GM23338 (cell line): ENCODE measurements at regions not wholly inside any gene's neighbourhood (a gene's known extent, or its start where the extent isn't known, plus 50 kb on each side); places are given as distances from the start of the nearest gene placed in this dataset.

Experiments used
- ATAC-seq: fragments of 200-7000 bp; cut with Tn5 transposase; 3 replicates; pipeline ENCODE4 v1.9.1; 2020
- DNase-seq: peaks from one replicate; pipeline ENCODE4 v3.0.0-alpha.2; 2015; ENCODE audit warnings: low spot score
- H2AFZ ChIP-seq: fragments of 200-600 bp; sonication (generic); 2 replicates; pipeline ENCODE4 v1.8.0; 2016; ENCODE audit warnings: antibody characterized with exemption, mild to moderate bottlenecking, moderate library complexity
- H3F3A ChIP-seq: fragments of 200-600 bp; sonication (generic); replicated peaks from 2 replicates; pipeline ENCODE4 v1.8.0; 2017; ENCODE audit warnings: antibody characterized with exemption, mixed run types, low read depth
- H3K27ac ChIP-seq: fragments of 200-600 bp; sonication (generic); 2 replicates; pipeline ENCODE4 v1.6.1; 2016; ENCODE audit warnings: low read depth
- H3K27me3 ChIP-seq: fragments of 200-600 bp; sonication (generic); 2 replicates; pipeline ENCODE4 v1.8.0; 2016; ENCODE audit warnings: mild to moderate bottlenecking, mixed run types, moderate library complexity; ENCODE audit not compliant: insufficient read depth
- H3K36me3 ChIP-seq: fragments of 200-600 bp; sonication (generic); 2 replicates; pipeline ENCODE4 v1.8.0; 2016; ENCODE audit warnings: mild to moderate bottlenecking; ENCODE audit not compliant: insufficient read depth
- H3K4me1 ChIP-seq: fragments of 200-600 bp; sonication (generic); 2 replicates; pipeline ENCODE4 v1.8.0; 2016; ENCODE audit warnings: mild to moderate bottlenecking, moderate library complexity; ENCODE audit not compliant: insufficient read depth
- H3K4me2 ChIP-seq: fragments of 200-600 bp; sonication (generic); 2 replicates; pipeline ENCODE4 v1.7.1; 2017; ENCODE audit warnings: mixed run types
- H3K4me3 ChIP-seq: fragments of 200-600 bp; sonication (generic); 2 replicates; pipeline ENCODE4 v1.6.1; 2016; ENCODE audit warnings: mixed run types
- H3K79me2 ChIP-seq: fragments of 200-600 bp; sonication (generic); replicated peaks from 2 replicates; pipeline ENCODE4 v1.8.0; 2017; ENCODE audit warnings: mild to moderate bottlenecking; ENCODE audit not compliant: insufficient read depth
- H3K9me2 ChIP-seq: fragments of 200-600 bp; sonication (generic); 2 replicates; pipeline ENCODE4 v1.8.0; 2017; ENCODE audit not compliant: insufficient read depth
- H4K20me1 ChIP-seq: fragments of 200-600 bp; sonication (generic); replicated peaks from 2 replicates; pipeline ENCODE4 v1.8.0; 2017; ENCODE audit warnings: mild to moderate bottlenecking; ENCODE audit not compliant: insufficient read depth
- H3K27ac Mint-ChIP-seq: 2 replicates; pipeline ENCODE4 v1.8.0; 2020; ENCODE audit warnings: inconsistent platforms, mild to moderate bottlenecking, moderate library complexity, mixed read lengths
- H3K27me3 Mint-ChIP-seq: 3 replicates; pipeline ENCODE4 v1.8.0; 2022; ENCODE audit warnings: low read depth, mild to moderate bottlenecking, moderate library complexity, mixed read lengths, inconsistent platforms; ENCODE audit not compliant: insufficient read depth, poor library complexity
- H3K36me3 Mint-ChIP-seq: 3 replicates; pipeline ENCODE4 v1.8.0; 2021; ENCODE audit warnings: low read depth, mild to moderate bottlenecking, inconsistent platforms, moderate library complexity, mixed read lengths
- H3K4me1 Mint-ChIP-seq: 3 replicates; pipeline ENCODE4 v1.8.0; 2020; ENCODE audit warnings: mild to moderate bottlenecking, inconsistent platforms, mixed read lengths
- H3K4me3 Mint-ChIP-seq: 3 replicates; pipeline ENCODE4 v1.8.0; 2021; ENCODE audit warnings: moderate library complexity, mild to moderate bottlenecking, inconsistent platforms, mixed read lengths
- H3K9me3 Mint-ChIP-seq: 3 replicates; pipeline ENCODE4 v1.8.0; 2020; ENCODE audit warnings: moderate library complexity, mild to moderate bottlenecking, inconsistent platforms, mixed read lengths
- CREB1 ChIP-seq: fragments of 250-450 bp; sonication (Bioruptor Pico); IDR thresholded peaks from 2 replicates; pipeline ENCODE4 v1.5.0; 2020; ENCODE audit warnings: low read depth, mild to moderate bottlenecking, moderate library complexity
- EZH2 ChIP-seq: fragments of 200-600 bp; sonication (generic); IDR thresholded peaks from one replicate; pipeline ENCODE4 v1.8.0; 2017; ENCODE audit warnings: antibody characterized with exemption, mild to moderate bottlenecking, low read depth; ENCODE audit not compliant: unreplicated experiment
- EZH2phosphoT487 ChIP-seq: fragments of 200-600 bp; sonication (generic); IDR thresholded peaks from one replicate; pipeline ENCODE4 v1.8.1; 2018; ENCODE audit warnings: antibody characterized with exemption; ENCODE audit not compliant: unreplicated experiment
- JUNB ChIP-seq: IDR thresholded peaks from one replicate; pipeline ENCODE4 v1.6.1; 2016; ENCODE audit warnings: antibody characterized with exemption; ENCODE audit not compliant: unreplicated experiment
- NANOG ChIP-seq: IDR thresholded peaks from 2 replicates; pipeline ENCODE4 v1.6.1; 2016; ENCODE audit warnings: antibody characterized with exemption, borderline replicate concordance
- POLR2AphosphoS5 ChIP-seq: IDR thresholded peaks from 2 replicates; pipeline ENCODE4 v1.6.1; 2016; ENCODE audit warnings: antibody characterized with exemption, low read depth
- STAT1 ChIP-seq: IDR thresholded peaks from one replicate; pipeline ENCODE4 v1.6.1; 2016; ENCODE audit warnings: antibody characterized with exemption; ENCODE audit not compliant: unreplicated experiment
- ZNF114 ChIP-seq: fragments of 250-450 bp; sonication (Bioruptor Pico); IDR thresholded peaks from 2 replicates; pipeline ENCODE4 v1.5.0; 2020; ENCODE audit warnings: mild to moderate bottlenecking, moderate library complexity
- ZNF331 ChIP-seq: fragments of 250-450 bp; sonication (Bioruptor Pico); IDR thresholded peaks from 2 replicates; pipeline ENCODE4 v1.5.0; 2020; ENCODE audit warnings: low read depth, mild to moderate bottlenecking, moderate library complexity
- TF ChIP-seq, protein P1 (sequence below): IDR thresholded peaks from 2 replicates; pipeline ENCODE4 v1.6.1; 2016; ENCODE audit warnings: antibody characterized with exemption
- TF ChIP-seq, protein P2 (sequence below), 2 experiments: fragments of 200-600 bp in 1 of 2; sonication (generic) in 1 of 2; conservative IDR thresholded peaks; 2 replicates each; pipeline versions ENCODE4 v1.5.1 to v1.6.1; 2016 to 2017; ENCODE audit warnings: antibody characterized with exemption in 2 of 2, low read depth in 2 of 2, mild to moderate bottlenecking in 2 of 2, moderate library complexity in 1 of 2
- TF ChIP-seq, protein P3 (sequence below): IDR thresholded peaks from one replicate; pipeline ENCODE4 v1.6.1; 2018; ENCODE audit warnings: antibody characterized with exemption; ENCODE audit not compliant: unreplicated experiment
- TF ChIP-seq, protein P4 (sequence below): fragments of 250-450 bp; sonication (Bioruptor Pico); IDR thresholded peaks from 2 replicates; pipeline ENCODE4 v1.5.0; 2020; ENCODE audit warnings: mild to moderate bottlenecking, moderate library complexity

DNA sequence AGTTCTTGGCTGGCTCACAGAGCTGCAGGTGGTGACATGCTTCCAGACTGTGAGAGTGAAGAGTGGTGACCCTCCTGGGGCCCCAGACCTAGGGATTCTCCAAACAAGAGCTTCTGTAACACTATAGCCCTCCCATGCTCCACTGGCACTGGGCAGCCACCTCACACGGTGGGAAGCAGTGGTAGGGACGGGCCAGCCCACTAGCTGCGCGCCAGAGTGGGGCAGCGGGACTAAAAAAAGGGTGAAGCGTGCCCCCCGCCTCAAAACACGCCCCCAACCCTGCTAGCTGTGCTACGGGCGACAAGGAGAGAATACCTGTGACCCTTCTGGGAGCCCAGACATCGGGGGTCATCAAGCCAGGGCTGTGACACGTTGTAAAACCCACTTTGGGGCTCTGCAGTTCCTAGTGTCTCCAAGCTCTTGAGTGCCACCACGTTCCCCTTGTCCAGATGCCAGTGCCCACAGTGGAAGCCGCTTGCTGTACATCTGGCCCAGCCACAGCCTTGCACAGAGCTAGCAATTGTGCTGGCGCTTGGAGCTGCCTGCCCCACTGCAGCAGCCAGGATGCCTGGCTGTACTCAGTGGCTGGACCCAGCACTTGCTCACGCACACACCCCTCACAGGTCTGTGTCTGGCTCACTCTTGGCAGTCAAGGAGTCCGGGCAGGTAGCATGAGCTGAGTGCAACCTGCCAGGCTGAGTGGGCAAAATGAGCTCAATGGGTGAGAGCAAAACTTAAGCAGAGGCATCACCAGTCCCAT, 100.0 kb downstream of the DCAF12L2 start:
- peaks cover 5% of the 10 kb centered on the region; the same call in 1 of the 3 replicates for H3K4me1 Mint-ChIP-seq

More for the DNA sequence above, 100.0 kb downstream of the DCAF12L2 start:
- no peaks in the 10 kb centered on the region for H3F3A ChIP-seq
- no peak overlapping the region for H3K27ac ChIP-seq
- ATAC-seq (no peak), DNase-seq (no peak)
- no peaks in the 10 kb centered on the region for H4K20me1 ChIP-seq
- no peaks in the 10 kb centered on the region for H3K79me2 ChIP-seq
- H3K4me2 ChIP-seq: no peak overlapping the region
- H3K27ac Mint-ChIP-seq: no peak overlapping the region
- H3K9me2 ChIP-seq: no peaks in the 10 kb centered on the region
- no peak overlapping the region for H3K4me3 ChIP-seq
- H3K4me1 ChIP-seq: no peaks in the 10 kb centered on the region
- no peaks in the 10 kb centered on the region for H3K27me3 ChIP-seq
- TF ChIP-seq, protein P1, sequence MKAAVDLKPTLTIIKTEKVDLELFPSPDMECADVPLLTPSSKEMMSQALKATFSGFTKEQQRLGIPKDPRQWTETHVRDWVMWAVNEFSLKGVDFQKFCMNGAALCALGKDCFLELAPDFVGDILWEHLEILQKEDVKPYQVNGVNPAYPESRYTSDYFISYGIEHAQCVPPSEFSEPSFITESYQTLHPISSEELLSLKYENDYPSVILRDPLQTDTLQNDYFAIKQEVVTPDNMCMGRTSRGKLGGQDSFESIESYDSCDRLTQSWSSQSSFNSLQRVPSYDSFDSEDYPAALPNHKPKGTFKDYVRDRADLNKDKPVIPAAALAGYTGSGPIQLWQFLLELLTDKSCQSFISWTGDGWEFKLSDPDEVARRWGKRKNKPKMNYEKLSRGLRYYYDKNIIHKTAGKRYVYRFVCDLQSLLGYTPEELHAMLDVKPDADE: no peak
- TF ChIP-seq, protein P2, sequence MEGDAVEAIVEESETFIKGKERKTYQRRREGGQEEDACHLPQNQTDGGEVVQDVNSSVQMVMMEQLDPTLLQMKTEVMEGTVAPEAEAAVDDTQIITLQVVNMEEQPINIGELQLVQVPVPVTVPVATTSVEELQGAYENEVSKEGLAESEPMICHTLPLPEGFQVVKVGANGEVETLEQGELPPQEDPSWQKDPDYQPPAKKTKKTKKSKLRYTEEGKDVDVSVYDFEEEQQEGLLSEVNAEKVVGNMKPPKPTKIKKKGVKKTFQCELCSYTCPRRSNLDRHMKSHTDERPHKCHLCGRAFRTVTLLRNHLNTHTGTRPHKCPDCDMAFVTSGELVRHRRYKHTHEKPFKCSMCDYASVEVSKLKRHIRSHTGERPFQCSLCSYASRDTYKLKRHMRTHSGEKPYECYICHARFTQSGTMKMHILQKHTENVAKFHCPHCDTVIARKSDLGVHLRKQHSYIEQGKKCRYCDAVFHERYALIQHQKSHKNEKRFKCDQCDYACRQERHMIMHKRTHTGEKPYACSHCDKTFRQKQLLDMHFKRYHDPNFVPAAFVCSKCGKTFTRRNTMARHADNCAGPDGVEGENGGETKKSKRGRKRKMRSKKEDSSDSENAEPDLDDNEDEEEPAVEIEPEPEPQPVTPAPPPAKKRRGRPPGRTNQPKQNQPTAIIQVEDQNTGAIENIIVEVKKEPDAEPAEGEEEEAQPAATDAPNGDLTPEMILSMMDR (conservative IDR thresholded peaks at IDR 0.05; ENCODE audit: low read depth in 2 of 2): no peak
- TF ChIP-seq ZNF331 (no peak), POLR2AphosphoS5 (no peak), ZNF114 (CRISPR knock-in tag) (no peak), EZH2 (no peak), EZH2phosphoT487 (no peak), NANOG (no peak), JUNB (no peak), CREB1 (CRISPR knock-in tag) (no peak), STAT1 (no peak)
- TF ChIP-seq, protein P3, sequence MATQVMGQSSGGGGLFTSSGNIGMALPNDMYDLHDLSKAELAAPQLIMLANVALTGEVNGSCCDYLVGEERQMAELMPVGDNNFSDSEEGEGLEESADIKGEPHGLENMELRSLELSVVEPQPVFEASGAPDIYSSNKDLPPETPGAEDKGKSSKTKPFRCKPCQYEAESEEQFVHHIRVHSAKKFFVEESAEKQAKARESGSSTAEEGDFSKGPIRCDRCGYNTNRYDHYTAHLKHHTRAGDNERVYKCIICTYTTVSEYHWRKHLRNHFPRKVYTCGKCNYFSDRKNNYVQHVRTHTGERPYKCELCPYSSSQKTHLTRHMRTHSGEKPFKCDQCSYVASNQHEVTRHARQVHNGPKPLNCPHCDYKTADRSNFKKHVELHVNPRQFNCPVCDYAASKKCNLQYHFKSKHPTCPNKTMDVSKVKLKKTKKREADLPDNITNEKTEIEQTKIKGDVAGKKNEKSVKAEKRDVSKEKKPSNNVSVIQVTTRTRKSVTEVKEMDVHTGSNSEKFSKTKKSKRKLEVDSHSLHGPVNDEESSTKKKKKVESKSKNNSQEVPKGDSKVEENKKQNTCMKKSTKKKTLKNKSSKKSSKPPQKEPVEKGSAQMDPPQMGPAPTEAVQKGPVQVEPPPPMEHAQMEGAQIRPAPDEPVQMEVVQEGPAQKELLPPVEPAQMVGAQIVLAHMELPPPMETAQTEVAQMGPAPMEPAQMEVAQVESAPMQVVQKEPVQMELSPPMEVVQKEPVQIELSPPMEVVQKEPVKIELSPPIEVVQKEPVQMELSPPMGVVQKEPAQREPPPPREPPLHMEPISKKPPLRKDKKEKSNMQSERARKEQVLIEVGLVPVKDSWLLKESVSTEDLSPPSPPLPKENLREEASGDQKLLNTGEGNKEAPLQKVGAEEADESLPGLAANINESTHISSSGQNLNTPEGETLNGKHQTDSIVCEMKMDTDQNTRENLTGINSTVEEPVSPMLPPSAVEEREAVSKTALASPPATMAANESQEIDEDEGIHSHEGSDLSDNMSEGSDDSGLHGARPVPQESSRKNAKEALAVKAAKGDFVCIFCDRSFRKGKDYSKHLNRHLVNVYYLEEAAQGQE: no peak
- TF ChIP-seq, protein P4, sequence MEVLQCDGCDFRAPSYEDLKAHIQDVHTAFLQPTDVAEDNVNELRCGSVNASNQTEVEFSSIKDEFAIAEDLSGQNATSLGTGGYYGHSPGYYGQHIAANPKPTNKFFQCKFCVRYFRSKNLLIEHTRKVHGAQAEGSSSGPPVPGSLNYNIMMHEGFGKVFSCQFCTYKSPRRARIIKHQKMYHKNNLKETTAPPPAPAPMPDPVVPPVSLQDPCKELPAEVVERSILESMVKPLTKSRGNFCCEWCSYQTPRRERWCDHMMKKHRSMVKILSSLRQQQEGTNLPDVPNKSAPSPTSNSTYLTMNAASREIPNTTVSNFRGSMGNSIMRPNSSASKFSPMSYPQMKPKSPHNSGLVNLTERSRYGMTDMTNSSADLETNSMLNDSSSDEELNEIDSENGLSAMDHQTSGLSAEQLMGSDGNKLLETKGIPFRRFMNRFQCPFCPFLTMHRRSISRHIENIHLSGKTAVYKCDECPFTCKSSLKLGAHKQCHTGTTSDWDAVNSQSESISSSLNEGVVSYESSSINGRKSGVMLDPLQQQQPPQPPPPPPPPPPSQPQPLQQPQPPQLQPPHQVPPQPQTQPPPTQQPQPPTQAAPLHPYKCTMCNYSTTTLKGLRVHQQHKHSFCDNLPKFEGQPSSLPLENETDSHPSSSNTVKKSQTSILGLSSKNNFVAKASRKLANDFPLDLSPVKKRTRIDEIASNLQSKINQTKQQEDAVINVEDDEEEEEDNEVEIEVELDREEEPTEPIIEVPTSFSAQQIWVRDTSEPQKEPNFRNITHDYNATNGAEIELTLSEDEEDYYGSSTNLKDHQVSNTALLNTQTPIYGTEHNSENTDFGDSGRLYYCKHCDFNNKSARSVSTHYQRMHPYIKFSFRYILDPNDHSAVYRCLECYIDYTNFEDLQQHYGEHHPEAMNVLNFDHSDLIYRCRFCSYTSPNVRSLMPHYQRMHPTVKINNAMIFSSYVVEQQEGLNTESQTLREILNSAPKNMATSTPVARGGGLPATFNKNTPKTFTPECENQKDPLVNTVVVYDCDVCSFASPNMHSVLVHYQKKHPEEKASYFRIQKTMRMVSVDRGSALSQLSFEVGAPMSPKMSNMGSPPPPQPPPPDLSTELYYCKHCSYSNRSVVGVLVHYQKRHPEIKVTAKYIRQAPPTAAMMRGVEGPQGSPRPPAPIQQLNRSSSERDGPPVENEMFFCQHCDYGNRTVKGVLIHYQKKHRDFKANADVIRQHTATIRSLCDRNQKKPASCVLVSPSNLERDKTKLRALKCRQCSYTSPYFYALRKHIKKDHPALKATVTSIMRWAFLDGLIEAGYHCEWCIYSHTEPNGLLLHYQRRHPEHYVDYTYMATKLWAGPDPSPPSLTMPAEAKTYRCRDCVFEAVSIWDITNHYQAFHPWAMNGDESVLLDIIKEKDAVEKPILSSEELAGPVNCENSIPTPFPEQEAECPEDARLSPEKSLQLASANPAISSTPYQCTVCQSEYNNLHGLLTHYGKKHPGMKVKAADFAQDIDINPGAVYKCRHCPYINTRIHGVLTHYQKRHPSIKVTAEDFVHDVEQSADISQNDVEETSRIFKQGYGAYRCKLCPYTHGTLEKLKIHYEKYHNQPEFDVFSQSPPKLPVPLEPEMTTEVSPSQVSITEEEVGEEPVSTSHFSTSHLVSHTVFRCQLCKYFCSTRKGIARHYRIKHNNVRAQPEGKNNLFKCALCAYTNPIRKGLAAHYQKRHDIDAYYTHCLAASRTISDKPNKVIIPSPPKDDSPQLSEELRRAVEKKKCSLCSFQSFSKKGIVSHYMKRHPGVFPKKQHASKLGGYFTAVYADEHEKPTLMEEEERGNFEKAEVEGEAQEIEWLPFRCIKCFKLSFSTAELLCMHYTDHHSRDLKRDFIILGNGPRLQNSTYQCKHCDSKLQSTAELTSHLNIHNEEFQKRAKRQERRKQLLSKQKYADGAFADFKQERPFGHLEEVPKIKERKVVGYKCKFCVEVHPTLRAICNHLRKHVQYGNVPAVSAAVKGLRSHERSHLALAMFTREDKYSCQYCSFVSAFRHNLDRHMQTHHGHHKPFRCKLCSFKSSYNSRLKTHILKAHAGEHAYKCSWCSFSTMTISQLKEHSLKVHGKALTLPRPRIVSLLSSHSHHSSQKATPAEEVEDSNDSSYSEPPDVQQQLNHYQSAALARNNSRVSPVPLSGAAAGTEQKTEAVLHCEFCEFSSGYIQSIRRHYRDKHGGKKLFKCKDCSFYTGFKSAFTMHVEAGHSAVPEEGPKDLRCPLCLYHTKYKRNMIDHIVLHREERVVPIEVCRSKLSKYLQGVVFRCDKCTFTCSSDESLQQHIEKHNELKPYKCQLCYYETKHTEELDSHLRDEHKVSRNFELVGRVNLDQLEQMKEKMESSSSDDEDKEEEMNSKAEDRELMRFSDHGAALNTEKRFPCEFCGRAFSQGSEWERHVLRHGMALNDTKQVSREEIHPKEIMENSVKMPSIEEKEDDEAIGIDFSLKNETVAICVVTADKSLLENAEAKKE (CRISPR knock-in tag): no peak
- no peaks in the 10 kb centered on the region for H3K27me3 Mint-ChIP-seq
- no peaks in the 10 kb centered on the region for H3K9me3 Mint-ChIP-seq
- H2AFZ ChIP-seq: no peak overlapping the region
- no peaks in the 10 kb centered on the region for H3K36me3 ChIP-seq
- H3K36me3 Mint-ChIP-seq: no peaks in the 10 kb centered on the region
- H3K4me3 Mint-ChIP-seq: no peak overlapping the region
